ENCODE measurements at regions not wholly inside any gene's neighbourhood (a gene's known extent, or its start where the extent isn't known, plus 50 kb on each side); places are given as distances from the start of the nearest gene placed in this dataset.

- DNase-seq: no peak
These were observed 309.4 kb downstream of the SEC14L1 start for GRCh38 chr17:77449908-77450741.

- DNase-seq: no peak
These were observed 310.0 kb downstream of the SEC14L1 start for GRCh38 chr17:77450742-77451244.

GRCh38 chr17:77451245-77451893 lies 310.6 kb downstream of the SEC14L1 start:
- no peak for DNase-seq

GRCh38 chr17:77451894-77452852 lies 311.4 kb downstream of the SEC14L1 start:
- DNase-seq: no peak

- no peak for DNase-seq
These were observed 313.0 kb downstream of the SEC14L1 start for GRCh38 chr17:77453613-77454241.

- no peak for DNase-seq
These were observed 313.7 kb downstream of the SEC14L1 start for GRCh38 chr17:77454242-77455095.

- no peak for DNase-seq
These were observed 314.5 kb downstream of the SEC14L1 start for GRCh38 chr17:77455111-77455890.

DNA sequence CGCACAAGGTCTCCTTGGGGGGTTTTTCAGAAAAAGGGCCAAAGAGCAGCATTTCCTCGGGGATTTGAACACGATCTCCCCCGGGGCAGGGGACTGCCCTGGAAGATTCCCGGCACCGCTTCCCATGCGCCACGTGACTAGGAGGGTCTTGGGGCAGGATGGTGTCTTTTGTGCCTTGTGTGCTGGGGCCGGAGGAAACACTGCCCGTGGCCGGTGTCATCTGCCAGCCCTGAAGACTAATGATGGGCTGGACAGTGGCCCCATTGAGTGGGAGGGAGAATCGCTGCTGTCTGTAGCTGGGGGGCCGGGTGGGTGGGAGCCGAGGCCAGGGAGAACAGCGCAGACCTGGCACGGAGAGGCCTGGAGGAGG lies 315.1 kb downstream of the SEC14L1 start:
- DNase-seq: no peak

DNA sequence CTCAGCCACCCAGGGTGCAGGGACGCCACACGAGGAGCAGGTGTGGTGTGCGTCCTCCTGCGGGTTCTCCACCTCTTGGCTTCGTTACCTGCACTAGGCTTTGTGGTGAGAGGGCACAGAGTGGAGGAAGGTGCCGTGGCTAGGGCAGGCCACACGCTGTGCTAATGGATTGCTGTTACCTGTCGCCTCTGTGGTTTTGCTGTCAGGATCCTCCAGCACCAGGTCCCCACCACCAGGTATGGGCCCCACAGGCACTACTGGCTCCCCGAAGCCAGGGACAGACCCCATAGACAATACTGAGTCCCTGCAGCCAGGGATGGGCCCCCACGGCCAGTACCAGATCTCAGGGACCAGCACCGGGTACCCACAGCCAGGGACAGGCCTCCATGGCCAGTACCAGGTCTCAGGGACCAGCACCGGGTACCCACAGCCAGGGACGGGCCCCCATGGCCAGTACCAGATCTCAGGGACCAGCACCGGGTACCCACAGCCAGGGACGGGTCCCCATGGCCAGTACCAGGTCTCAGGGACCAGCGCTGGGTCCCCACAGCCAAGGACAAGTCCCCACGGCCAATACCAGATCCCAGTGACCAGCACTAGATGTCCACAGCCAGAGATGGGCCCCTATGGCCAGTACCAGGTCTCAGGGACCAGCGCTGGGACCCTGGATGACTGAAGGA lies 315.6 kb downstream of the SEC14L1 start:
- DNase-seq: no peak

DNA sequence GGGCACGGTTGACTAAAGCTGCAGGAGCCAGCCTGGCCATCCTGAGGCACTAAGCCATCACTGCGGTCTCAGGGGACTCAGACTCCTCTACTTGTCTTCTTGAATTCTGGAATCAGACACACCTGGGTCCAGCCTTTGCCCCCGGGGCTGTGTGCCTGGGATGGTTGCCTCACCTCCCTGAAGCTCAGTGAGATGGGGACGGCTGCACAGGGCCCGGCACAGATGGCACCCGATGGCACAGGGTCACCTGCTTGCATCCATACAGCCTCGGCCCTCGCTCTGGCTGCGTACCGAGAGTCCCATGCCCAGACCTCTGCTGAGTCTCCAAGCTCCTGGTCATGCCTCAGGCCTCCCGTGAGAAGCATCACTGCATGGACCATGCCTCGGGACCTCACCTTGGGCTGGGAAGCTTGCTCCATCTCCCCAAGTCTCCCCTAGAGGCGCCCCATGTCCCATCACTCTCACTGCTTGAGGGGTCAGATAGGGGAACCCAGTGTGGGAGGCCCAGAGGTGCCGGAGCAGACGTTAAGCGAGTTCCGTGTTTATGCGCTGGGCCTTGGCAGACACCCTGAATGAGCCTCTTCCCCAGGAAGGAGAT lies 316.3 kb downstream of the SEC14L1 start:
- DNase-seq: no peak

DNA sequence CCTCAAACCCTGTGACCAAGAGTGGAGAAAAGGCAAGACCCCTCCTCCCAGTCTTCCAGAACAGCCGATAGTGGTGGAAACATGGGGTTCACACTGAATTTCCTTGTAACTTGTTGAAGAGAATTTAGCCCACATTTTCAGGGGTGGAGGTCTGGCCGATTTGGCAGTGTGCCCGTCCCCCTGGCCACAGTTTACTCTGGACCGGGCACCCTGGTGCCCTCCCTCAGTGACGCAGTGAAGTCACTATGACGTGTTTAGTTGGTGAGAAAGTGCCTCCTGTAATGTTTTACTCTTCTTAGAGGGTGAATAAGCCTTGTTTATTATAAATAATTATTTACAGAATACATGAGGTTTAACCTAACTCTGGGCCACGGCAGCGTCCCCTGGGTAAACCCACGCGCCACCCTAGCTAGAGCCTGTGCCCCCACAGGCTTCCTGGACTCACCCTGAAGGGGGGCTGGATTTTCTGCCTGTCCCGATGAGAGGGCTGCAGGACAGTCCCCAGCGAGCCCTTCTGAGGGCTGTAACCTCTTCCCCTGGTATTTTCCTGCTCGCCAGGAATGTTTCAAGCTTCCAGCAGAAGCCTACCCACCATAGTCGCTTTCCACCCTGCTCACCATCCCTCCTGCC lies 316.9 kb downstream of the SEC14L1 start:
- DNase-seq: no peak

DNA sequence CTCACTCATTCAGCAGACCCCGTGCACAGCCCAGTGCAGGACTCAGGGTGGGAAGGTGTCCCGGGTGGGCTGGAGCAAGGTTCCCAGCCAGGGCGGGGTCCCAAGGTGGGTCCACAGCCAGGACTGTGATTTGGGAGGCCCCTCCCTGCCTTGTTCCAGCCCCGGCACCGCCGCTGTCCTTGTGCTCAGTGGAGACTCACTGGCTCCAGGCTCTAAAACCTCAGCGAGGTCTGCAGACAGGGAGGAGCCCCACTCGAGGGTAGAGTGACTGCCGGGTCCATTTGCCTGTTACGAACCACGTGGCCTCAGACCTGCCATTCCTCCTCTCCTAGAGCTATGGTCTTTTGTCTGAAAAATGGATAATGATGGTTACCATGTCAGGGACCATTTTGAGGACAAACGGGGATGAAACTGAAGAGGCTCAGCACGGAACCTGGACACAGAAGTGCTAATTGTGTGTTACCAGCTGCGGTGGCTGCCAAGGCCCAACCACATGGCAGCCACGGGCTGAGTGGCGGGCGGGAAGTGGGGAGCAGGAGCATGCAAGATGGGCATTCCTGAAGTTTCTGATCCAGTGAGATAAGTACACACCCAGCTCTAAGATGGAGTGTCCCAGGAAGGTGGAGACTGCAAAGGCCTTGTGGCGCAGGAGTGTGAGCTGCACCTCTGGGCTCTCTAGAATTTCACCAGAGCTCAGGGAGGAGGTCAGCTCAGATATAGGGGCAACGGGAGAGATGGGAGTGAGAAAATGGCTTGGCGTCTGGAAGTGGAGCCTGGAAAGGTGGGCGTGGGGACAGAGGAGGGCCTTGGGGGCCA lies 317.6 kb downstream of the SEC14L1 start:
- DNase-seq: no peak

GRCh38 chr17:77459018-77459755 lies 318.4 kb downstream of the SEC14L1 start:
- no peak for DNase-seq

DNA sequence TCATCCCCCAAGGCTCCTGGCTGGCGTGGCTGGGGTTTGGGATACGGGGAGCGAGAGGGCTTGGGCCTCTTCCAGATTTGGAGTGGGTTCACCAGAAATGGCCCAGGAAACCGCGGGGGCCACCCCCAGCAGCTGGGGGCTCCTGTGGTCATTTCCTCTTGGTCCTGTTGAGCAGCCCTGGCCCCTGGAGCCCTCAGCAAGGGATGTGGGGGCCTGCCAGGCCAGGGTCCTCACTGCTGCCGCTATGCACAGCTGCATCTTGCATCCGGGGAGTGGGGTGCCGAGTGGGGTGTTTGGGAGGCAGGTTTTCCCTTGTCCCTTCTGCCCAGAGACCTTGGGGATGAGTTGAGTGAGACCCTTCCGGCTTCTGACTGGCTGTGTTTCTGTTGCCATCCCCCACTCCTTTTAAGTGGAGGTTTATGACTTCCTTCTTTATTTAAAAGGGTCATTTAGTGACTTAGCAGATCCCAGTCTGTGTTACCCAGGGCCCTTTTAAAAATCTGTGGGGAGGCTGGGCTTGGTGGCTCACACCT lies 319.8 kb downstream of the SEC14L1 start:
- no peak for DNase-seq

DNA sequence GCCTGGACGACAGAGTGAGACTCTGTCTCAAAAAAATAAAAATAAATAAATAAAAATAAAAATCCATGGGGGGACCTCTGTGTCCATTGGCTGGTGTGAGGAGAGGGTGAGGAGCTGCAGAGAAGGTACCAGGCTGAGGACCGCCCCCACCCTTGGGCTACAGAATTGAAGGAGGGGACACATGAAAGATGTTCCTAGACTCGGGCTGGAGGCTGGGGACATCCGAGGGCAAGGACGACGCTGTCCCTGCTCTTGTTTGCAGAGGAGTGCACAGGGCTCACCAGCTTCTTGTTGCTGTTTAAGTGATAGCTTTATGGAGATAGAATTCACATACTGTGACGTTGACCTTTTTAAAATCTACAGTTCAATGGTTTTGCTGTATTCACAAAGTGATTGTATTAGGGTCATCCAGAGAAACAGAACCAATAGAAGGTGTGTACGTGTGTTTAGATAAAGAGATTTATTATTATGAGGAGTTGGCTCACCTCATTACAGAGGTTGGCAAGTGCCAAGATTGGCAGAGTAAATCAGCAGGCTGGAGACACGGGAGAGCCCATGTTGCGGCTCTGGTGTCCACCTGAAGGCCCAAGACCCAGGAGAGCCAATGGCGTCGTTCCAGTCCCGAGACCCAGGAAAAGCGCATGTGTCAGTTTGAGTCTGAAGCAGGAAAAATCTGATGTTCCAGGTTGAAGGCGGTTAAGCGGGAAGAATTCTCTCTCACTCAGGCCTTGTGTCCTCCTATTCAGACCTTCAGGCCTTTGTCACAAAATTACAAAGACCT lies 320.7 kb downstream of the SEC14L1 start:
- no peak for DNase-seq

- no peak for DNase-seq
These were observed 321.3 kb downstream of the SEC14L1 start for GRCh38 chr17:77462090-77462489.
